HG03378 (cell line): ENCODE measurements at regions not wholly inside any gene's neighbourhood (a gene's known extent, or its start where the extent isn't known, plus 50 kb on each side); places are given as distances from the start of the nearest gene placed in this dataset.
A peak's percentile ranks its signal among the peaks of the same experiment; 100 is the strongest.

Experiments
- ATAC-seq: cut with Tn5 transposase; IDR thresholded peaks from one replicate; pipeline ENCODE4 v1.9.1; 2021; ENCODE audit warnings: mild to moderate bottlenecking, moderate library complexity; ENCODE audit not compliant: unreplicated experiment

GRCh38 chr3:31004025-31004678 is 109.7 kb upstream of the GADL1 start:
- peak; percentile 87 for ATAC-seq

- ATAC-seq, result no peak
These were observed 114.5 kb upstream of the GADL1 start for GRCh38 chr3:31008994-31009393.

GRCh38 chr3:31009881-31010280 is 115.4 kb upstream of the GADL1 start:
- ATAC-seq, result no peak

- ATAC-seq, result no peak
These were observed 116.0 kb upstream of the GADL1 start for GRCh38 chr3:31010491-31010890.

GRCh38 chr3:31011380-31011779 is 116.9 kb upstream of the GADL1 start:
- no peak for ATAC-seq

- no peak for ATAC-seq
These were observed 118.6 kb upstream of the GADL1 start for GRCh38 chr3:31013090-31013489.

GRCh38 chr3:31013843-31014242 is 119.4 kb upstream of the GADL1 start:
- no peak for ATAC-seq

- ATAC-seq, result no peak
These were observed 120.0 kb upstream of the GADL1 start for GRCh38 chr3:31014317-31015040.

- ATAC-seq, result no peak
These were observed 121.7 kb upstream of the GADL1 start for GRCh38 chr3:31016196-31016595.

- ATAC-seq, result no peak
These were observed 128.3 kb upstream of the GADL1 start for GRCh38 chr3:31022716-31023115.

GRCh38 chr3:31025541-31025940 is 131.1 kb upstream of the GADL1 start:
- no peak for ATAC-seq

- peak; percentile 59 for ATAC-seq
These were observed 132.8 kb upstream of the GADL1 start for GRCh38 chr3:31027191-31027761.

- no peak for ATAC-seq
These were observed 133.5 kb upstream of the GADL1 start for GRCh38 chr3:31027914-31028313.

GRCh38 chr3:31028766-31029165 is 134.3 kb upstream of the GADL1 start:
- ATAC-seq, result no peak

GRCh38 chr3:31029706-31030105 is 135.2 kb upstream of the GADL1 start:
- no peak for ATAC-seq

GRCh38 chr3:31035681-31036080 is 141.2 kb upstream of the GADL1 start:
- ATAC-seq, result no peak

- no peak for ATAC-seq
These were observed 143.8 kb upstream of the GADL1 start for GRCh38 chr3:31038086-31038739.

- ATAC-seq, result no peak
These were observed 144.7 kb upstream of the GADL1 start for GRCh38 chr3:31039145-31039544.

- ATAC-seq, result no peak
These were observed 146.9 kb upstream of the GADL1 start for GRCh38 chr3:31041161-31041978.

- ATAC-seq, result no peak
These were observed 148.8 kb upstream of the GADL1 start for GRCh38 chr3:31043184-31043819.
